ENCODE measurements at regions not wholly inside any gene's neighbourhood (a gene's known extent, or its start where the extent isn't known, plus 50 kb on each side); places are given as distances from the start of the nearest gene placed in this dataset.

DNA sequence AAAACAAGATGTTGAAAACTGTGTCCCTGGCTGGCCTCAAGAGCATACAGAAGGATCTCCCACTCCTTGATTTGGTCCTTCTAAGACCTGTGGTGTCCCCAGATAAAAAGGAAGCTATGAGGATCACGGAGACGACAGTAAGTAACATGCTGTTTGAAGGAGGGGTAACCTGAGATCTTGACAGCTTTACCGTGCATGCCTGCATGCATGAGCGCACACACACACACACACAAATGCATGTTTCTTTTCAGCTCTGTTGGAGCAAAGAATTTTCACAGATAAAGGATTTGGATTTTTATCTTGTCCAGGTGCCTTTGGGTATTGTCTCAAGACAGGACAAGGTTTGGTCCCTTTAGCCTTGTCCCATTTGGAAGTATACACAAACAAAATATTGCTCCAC, 411.6 kb upstream of the CCDC196 start:
- no peak for DNase-seq (ENCODE audit: extremely low read depth, low read depth)
- no peak for TF ChIP-seq CTCF (IDR thresholded peaks at IDR 0.05; ENCODE audit: low read depth, low read length)

GRCh38 chr14:66076176-66076575, 410.0 kb upstream of the CCDC196 start:
- TF ChIP-seq CTCF (IDR thresholded peaks at IDR 0.05; ENCODE audit: low read depth, low read length), result no peak
- no peak for DNase-seq (ENCODE audit: extremely low read depth, low read depth)

DNA sequence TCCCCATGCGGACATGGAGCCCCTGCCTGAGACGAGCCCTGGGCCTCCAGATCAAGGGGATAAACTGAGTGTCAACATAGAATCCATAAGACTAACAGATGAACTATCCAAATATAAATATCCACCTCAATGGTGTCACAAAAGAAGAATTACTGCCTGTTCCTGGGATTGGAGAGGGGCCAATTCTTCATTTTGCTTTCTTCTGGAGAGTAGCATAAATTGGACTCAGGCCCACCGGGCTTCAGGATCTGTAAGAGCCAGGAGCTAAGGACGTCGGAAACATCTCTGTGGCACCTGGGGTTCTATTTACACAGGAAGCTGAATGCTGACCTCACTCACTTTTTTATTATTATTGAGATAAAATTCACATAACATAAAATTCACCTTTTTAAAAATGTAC, 408.2 kb upstream of the CCDC196 start:
- no peak for DNase-seq (ENCODE audit: extremely low read depth, low read depth)
- no peak for TF ChIP-seq CTCF (IDR thresholded peaks at IDR 0.05; ENCODE audit: low read depth, low read length)

DNA sequence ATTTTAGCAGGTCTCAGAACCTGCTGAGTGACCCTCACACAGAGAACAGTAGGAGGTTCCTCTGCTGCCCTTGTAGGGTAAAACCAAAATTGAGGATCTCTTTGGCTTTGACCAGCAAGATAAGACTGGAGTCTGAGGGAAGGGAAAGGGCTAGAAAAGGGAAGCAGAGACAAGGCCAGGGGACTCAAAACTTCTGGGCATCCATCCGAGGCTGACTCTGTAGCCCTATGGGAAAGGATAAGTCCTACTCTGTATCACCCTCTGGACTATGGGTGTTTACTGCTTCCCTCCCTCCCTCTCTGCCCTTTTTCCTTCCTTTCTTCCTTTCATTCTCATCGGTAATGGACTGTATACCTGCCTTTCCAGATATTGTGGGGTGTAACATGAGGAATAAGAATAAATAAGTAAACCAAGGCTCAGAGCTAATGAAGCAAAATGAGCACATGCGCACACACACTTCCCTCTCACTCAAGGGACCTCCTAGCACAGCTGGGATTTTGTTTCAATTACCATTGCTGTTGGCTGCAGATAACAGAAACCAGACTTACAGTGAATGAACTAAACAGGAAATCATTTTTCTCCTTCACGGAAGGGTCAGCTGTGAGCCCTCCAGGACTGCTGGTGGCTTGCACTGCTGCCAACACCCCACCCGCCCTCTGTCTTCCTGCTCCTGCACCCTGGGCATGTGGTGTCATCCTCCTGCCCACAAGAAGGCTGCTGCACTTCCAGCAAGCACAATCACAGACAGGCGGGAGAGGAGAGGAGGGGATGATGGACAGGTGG, 404.4 kb upstream of the CCDC196 start:
- TF ChIP-seq CTCF (IDR thresholded peaks at IDR 0.05; ENCODE audit: low read depth, low read length), result no peak
- no peak for DNase-seq (ENCODE audit: extremely low read depth, low read depth)

- no peak for TF ChIP-seq CTCF (IDR thresholded peaks at IDR 0.05; ENCODE audit: low read depth, low read length)
Observed at GRCh38 chr14:66085224-66085623, 400.9 kb upstream of the CCDC196 start.

GRCh38 chr14:66085665-66086064, 400.5 kb upstream of the CCDC196 start:
- no peak for TF ChIP-seq CTCF (IDR thresholded peaks at IDR 0.05; ENCODE audit: low read depth, low read length)
- DNase-seq (ENCODE audit: extremely low read depth, low read depth), result no peak

More at GRCh38 chr14:66085224-66085623, 400.9 kb upstream of the CCDC196 start:
- no peak for DNase-seq (ENCODE audit: extremely low read depth, low read depth)

- DNase-seq (ENCODE audit: extremely low read depth, low read depth), result no peak
- no peak for TF ChIP-seq CTCF (IDR thresholded peaks at IDR 0.05; ENCODE audit: low read depth, low read length)
Observed at GRCh38 chr14:66087231-66087630, 398.9 kb upstream of the CCDC196 start.

Measured in AG09319 (cell line).